Islet precursor cell (in vitro differentiated cells): ENCODE measurements at regions not wholly inside any gene's neighbourhood (a gene's known extent, or its start where the extent isn't known, plus 50 kb on each side); places are given as distances from the start of the nearest gene placed in this dataset.

ENCODE experiments used
- DNase-seq: peaks from one replicate; pipeline ENCODE4 v3.0.0-alpha.2; 2018

GRCh38 chr20:8073024-8073832 is 53.7 kb upstream of the TMX4 start:
- DNase-seq: peak; percentile 78

DNA sequence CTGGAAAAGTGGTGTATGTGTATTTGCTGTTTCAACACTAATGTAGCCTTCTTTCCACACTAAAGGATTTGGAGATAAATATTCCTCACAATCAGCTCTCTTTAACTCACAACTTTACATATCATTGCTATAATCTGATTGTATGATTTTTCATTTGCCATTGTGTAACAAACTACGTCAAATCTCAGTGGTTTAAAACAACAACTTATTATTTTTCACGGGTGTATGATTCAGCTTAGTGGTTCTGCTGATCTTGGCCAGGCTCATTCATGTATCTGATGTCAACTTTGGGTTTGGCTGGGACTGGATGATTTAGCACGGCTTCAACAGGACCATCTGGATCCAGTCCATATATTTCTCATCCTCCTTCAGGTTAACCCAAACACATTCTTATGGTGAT is 55.4 kb upstream of the TMX4 start:
- DNase-seq: no peak

GRCh38 chr20:8076306-8077136 is 55.5 kb upstream of the PLCB1 start:
- no peak for DNase-seq

DNA sequence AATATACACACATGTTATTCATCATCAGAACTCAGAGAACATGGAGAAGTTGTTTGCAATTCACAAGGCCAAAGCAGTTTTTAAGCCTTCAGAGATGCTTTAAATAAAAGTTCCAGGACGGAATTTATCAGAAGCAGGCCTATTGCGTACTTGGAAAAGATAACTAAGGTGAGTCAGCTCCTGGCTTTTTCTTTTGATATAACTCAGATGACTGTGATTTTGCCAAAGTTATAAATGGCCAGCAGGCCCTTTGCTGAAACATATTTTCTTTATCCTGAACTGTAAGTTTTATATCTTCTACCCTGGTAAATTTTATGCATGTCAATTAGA is 55.0 kb upstream of the PLCB1 start:
- DNase-seq: no peak

DNA sequence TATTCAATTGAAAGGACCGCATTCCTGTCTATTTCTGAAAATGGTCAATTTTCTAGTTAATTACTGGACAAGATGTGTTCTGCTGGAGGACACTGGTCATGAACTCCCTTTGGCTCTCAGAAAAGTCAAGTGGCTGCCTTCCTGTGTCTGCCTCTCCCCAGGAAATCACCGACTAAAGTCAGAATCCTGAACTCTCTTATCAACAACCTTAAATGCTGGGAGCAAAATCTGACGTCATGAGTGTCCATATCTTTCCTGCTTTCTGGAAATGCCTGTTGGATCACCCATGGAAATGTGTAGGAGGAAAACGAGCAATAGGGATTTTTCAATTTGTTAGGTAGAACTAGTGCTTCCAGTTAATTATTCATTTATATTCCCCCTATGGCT is 53.5 kb upstream of the PLCB1 start:
- no peak for DNase-seq

DNA sequence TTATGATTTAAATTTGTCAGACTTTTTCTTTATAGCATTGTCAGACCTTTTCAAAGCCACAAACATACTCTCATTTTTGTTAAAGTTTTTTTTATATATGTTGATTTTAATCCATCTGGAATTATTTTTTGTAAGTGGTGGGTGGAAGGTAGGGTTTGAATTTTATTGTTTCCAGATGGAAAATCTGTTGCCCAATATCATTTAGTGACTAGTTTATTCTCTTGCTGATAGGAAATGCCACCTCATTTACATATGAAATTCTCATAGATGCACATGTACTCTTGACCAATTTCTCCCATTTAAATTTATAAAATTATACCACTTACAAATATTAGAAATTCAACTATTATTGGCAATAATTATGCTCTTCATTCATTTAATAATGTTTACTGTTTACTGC is 52.1 kb upstream of the PLCB1 start:
- no peak for DNase-seq

DNA sequence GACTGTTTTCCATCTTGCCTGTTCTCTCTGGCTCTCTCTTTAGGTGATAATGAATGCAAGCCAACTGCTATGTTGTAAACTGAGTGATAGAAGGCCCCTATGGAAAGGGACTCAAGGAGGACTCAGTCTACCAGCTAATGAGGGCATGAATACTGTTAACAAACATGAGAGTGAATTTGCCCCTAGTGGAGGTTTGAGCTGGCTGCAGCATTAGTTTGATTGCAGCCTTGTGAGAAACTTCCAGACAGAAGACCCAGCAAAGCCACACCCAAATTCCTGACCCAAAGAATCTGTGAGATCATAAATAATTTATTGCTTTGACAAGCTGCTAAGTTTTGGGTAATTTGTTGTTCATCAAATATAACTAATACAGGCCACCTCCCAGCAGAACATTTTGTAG is 50.0 kb upstream of the PLCB1 start:
- DNase-seq: peak; percentile 53
